ENCODE measurements at regions not wholly inside any gene's neighbourhood (a gene's known extent, or its start where the extent isn't known, plus 50 kb on each side); places are given as distances from the start of the nearest gene placed in this dataset.

GRCh38 chr2:52629944-52630343, 1137.7 kb upstream of the CHAC2 start:
- no peaks in the 10 kb centered on the region for H3K4me1 ChIP-seq (ENCODE audit: control insufficient read depth, low read length)
- H3K9me2 ChIP-seq (replicated peaks; ENCODE audit: control insufficient read depth, low read length): no peaks in the 10 kb centered on the region
- TF ChIP-seq, protein P1, sequence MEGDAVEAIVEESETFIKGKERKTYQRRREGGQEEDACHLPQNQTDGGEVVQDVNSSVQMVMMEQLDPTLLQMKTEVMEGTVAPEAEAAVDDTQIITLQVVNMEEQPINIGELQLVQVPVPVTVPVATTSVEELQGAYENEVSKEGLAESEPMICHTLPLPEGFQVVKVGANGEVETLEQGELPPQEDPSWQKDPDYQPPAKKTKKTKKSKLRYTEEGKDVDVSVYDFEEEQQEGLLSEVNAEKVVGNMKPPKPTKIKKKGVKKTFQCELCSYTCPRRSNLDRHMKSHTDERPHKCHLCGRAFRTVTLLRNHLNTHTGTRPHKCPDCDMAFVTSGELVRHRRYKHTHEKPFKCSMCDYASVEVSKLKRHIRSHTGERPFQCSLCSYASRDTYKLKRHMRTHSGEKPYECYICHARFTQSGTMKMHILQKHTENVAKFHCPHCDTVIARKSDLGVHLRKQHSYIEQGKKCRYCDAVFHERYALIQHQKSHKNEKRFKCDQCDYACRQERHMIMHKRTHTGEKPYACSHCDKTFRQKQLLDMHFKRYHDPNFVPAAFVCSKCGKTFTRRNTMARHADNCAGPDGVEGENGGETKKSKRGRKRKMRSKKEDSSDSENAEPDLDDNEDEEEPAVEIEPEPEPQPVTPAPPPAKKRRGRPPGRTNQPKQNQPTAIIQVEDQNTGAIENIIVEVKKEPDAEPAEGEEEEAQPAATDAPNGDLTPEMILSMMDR (IDR thresholded peaks at IDR 0.05; ENCODE audit: low read depth, low read length, poor library complexity, severe bottlenecking): no peak
- no peak for TF ChIP-seq EZH2phosphoT487 (IDR thresholded peaks at IDR 0.05; ENCODE audit: borderline replicate concordance, low read length)
- H3F3A ChIP-seq (ENCODE audit: control insufficient read depth, insufficient read depth): no peaks in the 10 kb centered on the region
- no peaks in the 10 kb centered on the region for H3K79me2 ChIP-seq (ENCODE audit: control insufficient read depth, low read length)
- H3K4me2 ChIP-seq (ENCODE audit: low read length): no peak overlapping the region
- H3K27me3 ChIP-seq (ENCODE audit: control insufficient read depth, low read length): no peaks in the 10 kb centered on the region
- no peaks in the 10 kb centered on the region for H4K20me1 ChIP-seq (ENCODE audit: control insufficient read depth, insufficient read depth, low read depth, low read length)
- no peak overlapping the region for H3K4me3 ChIP-seq (ENCODE audit: low read length)
- no peaks in the 10 kb centered on the region for H3K36me3 ChIP-seq (ENCODE audit: control insufficient read depth, low read length)
- H3K27ac ChIP-seq (ENCODE audit: low read depth, low read length): no peak overlapping the region
- no peaks in the 10 kb centered on the region; the same call in 1 of the 2 replicates for H3K9me3 ChIP-seq (ENCODE audit: control insufficient read depth, insufficient read depth, low read length)

DNA sequence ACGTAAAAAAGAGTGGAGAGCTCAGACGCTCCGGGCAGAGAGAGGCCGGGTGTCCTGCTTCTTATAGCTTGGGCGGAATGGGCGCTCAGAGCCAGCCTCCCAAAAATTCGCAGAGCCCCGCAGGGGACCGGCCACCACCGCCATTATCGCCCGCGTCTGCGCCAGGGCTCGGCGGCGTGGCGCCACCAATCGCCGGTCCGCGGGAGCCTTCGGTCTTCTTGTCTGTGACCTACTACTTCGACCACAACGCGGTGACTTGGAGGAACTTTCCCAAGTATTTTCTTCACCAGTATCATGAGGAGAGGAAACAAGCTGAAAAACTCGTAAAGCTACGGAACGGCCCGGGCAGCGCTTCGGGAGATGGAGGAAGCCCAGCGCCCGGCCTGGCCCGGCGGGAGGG, 1138.1 kb upstream of the CHAC2 start:
- H4K20me1 ChIP-seq (ENCODE audit: control insufficient read depth, insufficient read depth, low read depth, low read length): no peaks in the 10 kb centered on the region
- no peak overlapping the region for H3K4me2 ChIP-seq (ENCODE audit: low read length)
- no peak overlapping the region for H3K27ac ChIP-seq (ENCODE audit: low read depth, low read length)
- no peak overlapping the region for H3K4me3 ChIP-seq (ENCODE audit: low read length)
- H3K79me2 ChIP-seq (ENCODE audit: control insufficient read depth, low read length): no peaks in the 10 kb centered on the region
- no peaks in the 10 kb centered on the region; the same call in 1 of the 2 replicates for H3K9me3 ChIP-seq (ENCODE audit: control insufficient read depth, insufficient read depth, low read length)
- H3K9me2 ChIP-seq (replicated peaks; ENCODE audit: control insufficient read depth, low read length): no peaks in the 10 kb centered on the region
- H3K36me3 ChIP-seq (ENCODE audit: control insufficient read depth, low read length): no peaks in the 10 kb centered on the region
- H3F3A ChIP-seq (ENCODE audit: control insufficient read depth, insufficient read depth): no peaks in the 10 kb centered on the region
- no peaks in the 10 kb centered on the region for H3K4me1 ChIP-seq (ENCODE audit: control insufficient read depth, low read length)
- H3K27me3 ChIP-seq (ENCODE audit: control insufficient read depth, low read length): no peaks in the 10 kb centered on the region
- TF ChIP-seq EZH2phosphoT487 (IDR thresholded peaks at IDR 0.05; ENCODE audit: borderline replicate concordance, low read length): no peak
- TF ChIP-seq, protein P1 (IDR thresholded peaks at IDR 0.05; ENCODE audit: low read depth, low read length, poor library complexity, severe bottlenecking): no peak

DNA sequence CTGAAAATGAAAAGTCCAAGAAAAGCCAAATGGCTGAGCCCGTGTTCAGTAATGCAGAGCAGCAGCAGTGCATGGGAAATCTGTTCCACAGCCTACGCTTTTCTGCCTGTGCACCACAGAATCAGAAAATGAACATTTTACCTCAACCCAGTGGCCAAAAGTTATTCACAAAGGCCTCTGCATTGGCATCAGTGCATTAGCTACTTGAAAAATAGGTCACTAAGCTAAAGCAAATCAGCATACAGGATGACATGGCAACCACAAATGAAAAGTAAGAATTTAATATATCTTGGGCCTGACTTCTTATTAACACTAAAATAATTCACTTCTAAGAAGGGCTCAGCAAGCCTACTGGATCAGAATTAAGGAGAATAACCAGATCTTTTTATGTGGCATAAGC, 1145.3 kb upstream of the CHAC2 start:
- Histone ChIP-seq H3K79me2 (ENCODE audit: control insufficient read depth, low read length) (no peaks in the 10 kb centered on the region), H3K9me3 (ENCODE audit: control insufficient read depth, insufficient read depth, low read length) (no peaks in the 10 kb centered on the region), H3K4me2 (ENCODE audit: low read length) (no peak overlapping the region), H3K4me1 (ENCODE audit: control insufficient read depth, low read length) (no peaks in the 10 kb centered on the region), H3K36me3 (ENCODE audit: control insufficient read depth, low read length) (no peaks in the 10 kb centered on the region), H3K9me2 (replicated peaks; ENCODE audit: control insufficient read depth, low read length) (no peaks in the 10 kb centered on the region), H3K27me3 (ENCODE audit: control insufficient read depth, low read length) (no peaks in the 10 kb centered on the region), H3K4me3 (ENCODE audit: low read length) (no peak overlapping the region), H3F3A (ENCODE audit: control insufficient read depth, insufficient read depth) (no peaks in the 10 kb centered on the region), H4K20me1 (ENCODE audit: control insufficient read depth, insufficient read depth, low read depth, low read length) (no peaks in the 10 kb centered on the region), H3K27ac (ENCODE audit: low read depth, low read length) (no peak overlapping the region)
- no peak for TF ChIP-seq EZH2phosphoT487 (IDR thresholded peaks at IDR 0.05; ENCODE audit: borderline replicate concordance, low read length)
- TF ChIP-seq, protein P1 (IDR thresholded peaks at IDR 0.05; ENCODE audit: low read depth, low read length, poor library complexity, severe bottlenecking): no peak

DNA sequence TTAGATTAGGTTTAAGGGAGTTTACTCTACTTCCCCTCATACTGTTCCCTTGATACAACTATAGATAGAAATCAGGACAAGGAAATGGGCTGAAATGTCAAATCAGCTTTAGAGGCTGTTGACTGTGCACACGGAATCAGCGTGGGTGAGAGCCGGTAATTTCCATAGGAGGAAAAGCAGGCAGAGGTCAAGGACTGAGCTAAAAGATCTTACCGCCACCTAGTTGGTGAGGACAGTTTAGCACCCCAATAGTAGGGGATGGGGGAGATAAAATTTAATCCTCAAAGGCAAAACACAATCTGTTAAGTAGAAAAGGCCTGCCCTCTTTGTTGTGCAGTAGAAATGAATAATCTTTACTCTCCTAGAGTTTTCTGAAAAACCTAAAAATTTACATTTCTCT, 1154.5 kb upstream of the CHAC2 start:
- H3K4me3 ChIP-seq (ENCODE audit: low read length): no peak overlapping the region
- no peaks in the 10 kb centered on the region for H4K20me1 ChIP-seq (ENCODE audit: control insufficient read depth, insufficient read depth, low read depth, low read length)
- no peaks in the 10 kb centered on the region for H3K27me3 ChIP-seq (ENCODE audit: control insufficient read depth, low read length)
- H3K36me3 ChIP-seq (ENCODE audit: control insufficient read depth, low read length): no peaks in the 10 kb centered on the region
- H3K4me2 ChIP-seq (ENCODE audit: low read length): no peak overlapping the region
- no peaks in the 10 kb centered on the region for H3K9me2 ChIP-seq (replicated peaks; ENCODE audit: control insufficient read depth, low read length)
- H3K79me2 ChIP-seq (ENCODE audit: control insufficient read depth, low read length): no peaks in the 10 kb centered on the region
- TF ChIP-seq, protein P1 (IDR thresholded peaks at IDR 0.05; ENCODE audit: low read depth, low read length, poor library complexity, severe bottlenecking): no peak
- TF ChIP-seq EZH2phosphoT487 (IDR thresholded peaks at IDR 0.05; ENCODE audit: borderline replicate concordance, low read length): no peak
- no peaks in the 10 kb centered on the region for H3F3A ChIP-seq (ENCODE audit: control insufficient read depth, insufficient read depth)
- H3K9me3 ChIP-seq (ENCODE audit: control insufficient read depth, insufficient read depth, low read length): no peaks in the 10 kb centered on the region
- no peaks in the 10 kb centered on the region for H3K4me1 ChIP-seq (ENCODE audit: control insufficient read depth, low read length)
- no peak overlapping the region for H3K27ac ChIP-seq (ENCODE audit: low read depth, low read length)

Measured in DOHH2 (cell line).